KBM-7 (cell line): ENCODE measurements at regions not wholly inside any gene's neighbourhood (a gene's known extent, or its start where the extent isn't known, plus 50 kb on each side); places are given as distances from the start of the nearest gene placed in this dataset.
"Not testable (repeated sequence)": the region's sequence is repeated elsewhere in the genome, so short reads cannot be mapped to it uniquely, and the experiment has no call there.

Experiments
- DNase-seq: peaks from one replicate; pipeline ENCODE4 v3.0.0-alpha.2; 2015
- in situ Hi-C: fragments of 300-500 bp; cut with MboI; formaldehyde crosslinking; loops from 2 replicates; pipeline ENCODE4 v1.14.3; 2020; ENCODE audit warnings: low sequenced_read_pairs, low pct_unique_long_range_greater_than_20kb, mixed read lengths

- DNase-seq = no peak
- in situ Hi-C loops = no loop called here
Measured at GRCh38 chr16:85526185-85526974, 86.7 kb upstream of the GSE1 start.

- in situ Hi-C loops = no loop called here
- no peak for DNase-seq
Measured at GRCh38 chr16:85527042-85527766, 85.9 kb upstream of the GSE1 start.

GRCh38 chr16:85527767-85528297 lies 85.3 kb upstream of the GSE1 start:
- in situ Hi-C loops = no loop called here

GRCh38 chr16:85528528-85529387 lies 84.4 kb upstream of the GSE1 start:
- no peak for DNase-seq
- in situ Hi-C loops = no loop called here

More at GRCh38 chr16:85527767-85528297, 85.3 kb upstream of the GSE1 start:
- no peak for DNase-seq

- in situ Hi-C loops = no loop called here
- DNase-seq = no peak
Measured at GRCh38 chr16:85529489-85530369, 83.4 kb upstream of the GSE1 start.

GRCh38 chr16:85530370-85530739 lies 82.8 kb upstream of the GSE1 start:
- DNase-seq = no peak
- in situ Hi-C loops = no loop called here

- DNase-seq = no peak
- in situ Hi-C loops = no loop called here
Measured at GRCh38 chr16:85531516-85531915, 81.6 kb upstream of the GSE1 start.

GRCh38 chr16:85532147-85532546 lies 81.0 kb upstream of the GSE1 start:
- no peak for DNase-seq
- in situ Hi-C loops = no loop called here

GRCh38 chr16:85533593-85533992 lies 79.5 kb upstream of the GSE1 start:
- in situ Hi-C loops, DNase-seq: not testable (repeated sequence)

- no peak for DNase-seq
- in situ Hi-C loops = no loop called here
Measured at GRCh38 chr16:85534536-85535351, 78.4 kb upstream of the GSE1 start.

- in situ Hi-C loops = no loop called here
- peak; percentile 97 for DNase-seq
Measured at GRCh38 chr16:85535352-85536072, 77.6 kb upstream of the GSE1 start.

GRCh38 chr16:85536073-85536410 lies 77.1 kb upstream of the GSE1 start:
- in situ Hi-C loops = no loop called here

GRCh38 chr16:85536411-85537330 lies 76.5 kb upstream of the GSE1 start:
- DNase-seq = no peak
- in situ Hi-C loops = no loop called here

More at GRCh38 chr16:85536073-85536410, 77.1 kb upstream of the GSE1 start:
- peak; percentile 83 for DNase-seq

- DNase-seq = no peak
- in situ Hi-C loops = no loop called here
Measured at GRCh38 chr16:85537331-85537788, 75.8 kb upstream of the GSE1 start.

GRCh38 chr16:85537795-85538401 lies 75.2 kb upstream of the GSE1 start:
- in situ Hi-C loops = no loop called here
- DNase-seq = no peak

- in situ Hi-C loops = no loop called here
- no peak for DNase-seq
Measured at GRCh38 chr16:85539084-85539483, 74.0 kb upstream of the GSE1 start.
